GM19397 (cell line): ENCODE measurements at regions not wholly inside any gene's neighbourhood (a gene's known extent, or its start where the extent isn't known, plus 50 kb on each side); places are given as distances from the start of the nearest gene placed in this dataset.

Experiments
- ATAC-seq: cut with Tn5 transposase; IDR thresholded peaks from one replicate; pipeline ENCODE4 v1.9.1; 2021; ENCODE audit warnings: mild to moderate bottlenecking, moderate library complexity; ENCODE audit not compliant: unreplicated experiment

- ATAC-seq: no peak
Measured at GRCh38 chr5:44868541-44868940, 59.8 kb downstream of the MRPS30 start.

- no peak for ATAC-seq
Measured at GRCh38 chr5:44869928-44870327, 61.2 kb downstream of the MRPS30 start.

DNA sequence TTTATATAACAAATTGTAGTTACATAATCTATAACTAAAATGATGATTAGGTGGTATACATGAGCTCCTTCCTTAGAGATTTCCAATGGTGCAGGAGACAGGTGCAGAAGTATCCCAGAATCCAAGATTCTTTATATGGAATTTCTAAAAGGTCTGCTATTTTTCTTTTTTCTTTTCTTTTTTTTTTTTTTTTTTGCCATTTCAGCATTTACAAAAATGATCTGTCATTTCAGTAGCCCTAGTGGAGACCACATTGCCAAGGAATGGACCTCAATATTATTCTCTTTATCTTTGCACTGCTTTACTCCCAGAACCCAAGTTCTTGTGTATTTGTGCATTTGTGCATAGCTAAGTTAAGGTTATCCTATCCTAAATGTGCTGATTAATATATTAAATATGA lies 61.7 kb downstream of the MRPS30 start:
- ATAC-seq: no peak

DNA sequence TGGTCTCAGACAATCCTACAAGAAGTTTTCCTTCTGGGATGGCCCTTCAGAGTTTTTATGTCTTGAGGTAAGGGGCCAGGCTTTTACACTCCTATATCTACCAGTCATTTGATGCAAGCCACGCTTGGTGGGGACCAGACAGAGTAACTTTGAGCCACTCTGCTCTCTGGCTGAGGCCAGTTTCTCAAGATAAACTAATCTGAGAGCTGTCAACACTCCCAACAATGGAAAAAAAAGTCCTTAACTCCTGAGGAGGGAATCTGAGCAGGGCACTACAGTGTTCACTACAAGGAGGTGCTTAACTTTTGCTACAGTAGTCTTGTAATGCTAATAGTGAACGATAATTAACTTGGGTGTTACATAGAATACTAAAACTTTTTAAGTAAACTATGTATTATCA lies 62.7 kb downstream of the MRPS30 start:
- no peak for ATAC-seq

DNA sequence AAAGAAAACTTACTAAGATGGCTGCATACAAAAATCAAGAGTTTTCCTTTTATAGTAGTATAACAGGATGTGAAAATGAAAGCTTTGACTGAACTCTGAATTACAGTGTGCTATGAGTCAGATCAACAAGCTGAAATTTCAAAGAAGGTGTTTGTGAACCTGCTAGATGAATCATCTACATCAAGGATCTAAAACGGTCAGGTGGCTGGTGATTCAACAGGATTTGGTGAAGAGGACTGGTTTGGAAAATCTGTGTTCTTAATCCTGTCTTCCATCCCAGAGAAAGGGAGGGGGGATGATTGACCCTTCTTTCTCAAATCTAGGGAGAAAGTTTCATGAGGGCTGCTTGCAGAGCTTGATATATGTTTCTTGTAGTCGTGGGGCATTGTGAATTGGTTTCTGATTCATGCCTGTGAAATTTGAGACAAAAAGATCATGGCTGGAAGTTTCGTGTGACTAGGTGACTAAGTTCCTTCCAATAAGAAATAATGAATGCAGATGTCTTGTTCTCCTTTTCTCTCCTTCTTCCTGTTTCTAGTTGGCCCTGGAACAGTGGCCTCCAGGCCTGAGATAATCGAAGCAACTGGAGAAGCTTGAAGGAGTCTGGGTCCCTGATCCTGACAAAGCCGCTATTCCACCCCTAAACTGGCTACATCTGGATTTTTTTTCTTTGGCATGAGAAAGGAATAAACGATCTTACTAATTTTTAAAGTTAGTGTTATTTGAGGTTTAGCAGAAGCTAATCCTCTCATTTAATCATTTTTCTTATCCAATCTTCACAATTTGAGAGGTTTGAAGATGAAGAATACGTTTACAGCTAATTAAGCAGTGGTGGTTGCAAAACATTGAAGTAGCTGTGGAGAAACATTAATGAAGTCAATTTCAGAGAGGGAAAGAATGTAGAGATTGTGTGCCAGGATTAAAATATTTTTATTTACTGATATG lies 67.2 kb downstream of the MRPS30 start:
- ATAC-seq: peak; percentile 99

GRCh38 chr5:44881266-44881665 lies 72.5 kb downstream of the MRPS30 start:
- ATAC-seq: no peak

DNA sequence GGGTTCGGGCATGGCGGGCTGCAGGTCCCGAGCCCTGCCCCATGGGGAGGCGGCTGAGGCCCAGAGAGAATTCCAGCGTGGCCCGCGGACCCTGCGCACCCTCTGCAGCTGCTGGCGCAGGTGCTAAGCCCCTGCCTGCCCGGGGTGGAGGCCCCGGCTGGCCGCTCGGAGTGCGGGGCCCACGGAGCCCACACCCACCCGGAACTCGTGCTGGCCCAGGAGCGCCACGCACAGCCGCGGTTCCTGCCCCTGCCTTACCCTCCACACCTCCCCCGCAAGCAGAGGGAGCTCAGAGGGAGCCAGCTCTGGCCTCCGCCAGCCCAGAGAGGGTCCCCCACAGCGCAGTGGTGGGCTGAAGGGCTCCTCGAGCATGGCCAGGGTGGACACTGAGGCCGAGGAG lies 75.3 kb downstream of the MRPS30 start:
- ATAC-seq: no peak

DNA sequence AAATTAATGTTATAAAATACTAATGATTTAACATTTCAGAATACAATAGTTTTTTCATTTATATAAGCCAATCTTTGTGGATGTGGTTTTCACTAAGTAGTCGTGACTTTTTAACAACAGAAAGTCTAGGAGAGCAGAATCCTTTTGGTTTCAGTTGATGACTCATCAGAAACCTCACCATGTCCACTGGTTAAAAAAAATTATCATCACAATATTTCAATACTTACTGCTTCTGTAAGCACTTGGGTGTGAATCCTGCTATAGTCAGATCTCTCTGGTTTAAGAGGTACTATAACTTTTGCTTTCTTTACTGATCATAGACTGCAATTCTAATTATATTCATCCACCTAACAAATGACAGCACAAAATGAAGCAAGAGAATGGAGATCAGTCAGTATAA lies 77.2 kb downstream of the MRPS30 start:
- ATAC-seq: peak; percentile 83

DNA sequence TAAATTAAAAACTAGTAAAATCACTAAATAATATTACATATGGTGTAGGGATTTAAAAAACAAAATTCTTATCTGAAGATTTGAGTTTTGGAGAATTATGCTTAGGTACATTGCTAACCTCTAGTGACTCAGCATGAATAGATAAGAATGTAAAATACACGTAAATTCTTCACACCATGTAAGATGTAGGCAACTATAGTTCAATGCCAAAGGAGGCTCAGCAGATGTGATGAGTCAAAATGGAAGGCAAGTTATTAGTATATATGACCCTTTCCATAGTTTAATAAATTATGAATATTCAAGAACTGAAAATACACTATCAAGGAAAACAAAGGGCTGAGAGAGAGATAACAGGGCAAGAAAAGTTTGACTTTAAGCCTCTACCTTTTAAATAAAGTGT lies 79.0 kb downstream of the MRPS30 start:
- ATAC-seq: no peak

DNA sequence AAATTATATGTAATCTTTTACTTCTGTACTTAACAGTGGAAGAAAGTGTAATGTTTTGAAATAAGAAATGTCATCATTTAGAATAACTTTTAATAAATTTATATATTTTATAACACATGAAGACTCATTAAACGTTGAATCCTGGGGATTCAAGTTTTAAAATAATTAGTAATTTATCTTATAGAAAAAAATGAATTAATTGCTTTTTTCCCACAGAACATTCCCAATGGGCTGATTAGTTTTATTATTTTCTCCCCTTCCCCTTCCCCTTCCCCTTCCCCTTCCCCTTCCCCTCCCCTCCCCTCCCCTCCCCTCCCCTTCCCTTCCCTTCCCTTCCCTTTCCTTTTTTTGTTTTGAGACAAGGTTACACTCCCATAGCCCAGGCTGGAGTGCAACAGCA lies 79.7 kb downstream of the MRPS30 start:
- ATAC-seq: no peak

DNA sequence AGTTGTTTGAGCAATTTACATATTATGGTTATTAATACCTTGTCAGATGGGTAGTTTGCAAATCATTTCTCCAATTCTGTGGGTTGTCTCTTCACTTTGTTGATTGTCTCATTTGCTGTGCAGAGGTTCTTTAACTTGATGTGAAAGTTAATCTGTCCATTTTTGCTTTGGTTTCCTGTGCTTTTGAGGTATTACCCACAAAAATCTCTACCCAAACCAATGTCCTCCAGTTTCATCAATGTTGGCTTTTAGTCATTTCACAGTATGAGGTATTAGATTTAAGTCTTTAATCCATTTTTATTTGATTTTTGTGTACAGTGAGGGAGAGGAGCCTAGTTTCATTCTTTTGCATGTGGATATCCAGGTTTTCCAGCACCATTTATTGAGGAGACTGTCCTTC lies 82.4 kb downstream of the MRPS30 start:
- no peak for ATAC-seq

GRCh38 chr5:44900273-44900954 lies 91.7 kb downstream of the MRPS30 start:
- no peak for ATAC-seq

- no peak for ATAC-seq
Measured at GRCh38 chr5:44907396-44907795, 98.6 kb downstream of the MRPS30 start.

GRCh38 chr5:44909004-44909403 lies 100.3 kb downstream of the MRPS30 start:
- no peak for ATAC-seq

DNA sequence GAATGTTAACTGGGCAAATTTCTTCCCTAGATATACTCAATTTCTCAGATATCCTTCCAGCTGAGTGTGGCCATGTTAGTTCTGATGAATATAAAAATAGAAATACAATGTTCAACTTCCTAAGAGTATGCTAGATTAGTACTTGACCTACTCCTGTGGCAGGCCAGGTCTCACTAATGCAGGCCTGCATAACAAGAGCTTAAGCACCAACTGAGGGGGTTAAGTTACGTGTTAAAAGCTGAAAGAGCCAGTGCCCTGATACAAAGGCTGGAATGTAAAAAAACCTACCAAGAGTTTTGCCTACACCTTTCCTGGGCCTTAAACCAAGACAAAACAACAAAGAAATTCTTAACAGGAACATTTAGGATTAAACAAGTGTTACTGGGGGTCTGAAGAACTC lies 102.8 kb downstream of the MRPS30 start:
- no peak for ATAC-seq

DNA sequence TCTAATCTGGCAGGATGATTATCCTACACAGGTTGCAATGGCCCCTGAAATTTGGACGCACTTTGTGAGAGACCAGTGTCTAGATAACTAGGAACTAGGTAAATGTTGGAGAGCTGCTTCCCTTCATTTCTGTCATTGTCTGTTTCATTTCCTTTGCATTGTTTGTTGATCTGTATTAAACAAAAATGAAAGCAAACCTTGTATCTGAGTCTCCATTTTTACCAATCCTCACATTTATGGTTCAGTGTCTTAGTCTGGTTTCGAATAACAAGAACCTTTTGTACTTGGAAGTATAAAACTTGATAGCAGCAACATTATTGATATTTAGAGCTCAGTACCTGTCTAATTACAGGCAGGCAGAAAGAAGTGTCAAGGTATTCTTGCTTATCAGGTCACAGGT lies 105.5 kb downstream of the MRPS30 start:
- ATAC-seq: no peak

- no peak for ATAC-seq
Measured at GRCh38 chr5:44919560-44919959, 110.8 kb downstream of the MRPS30 start.

DNA sequence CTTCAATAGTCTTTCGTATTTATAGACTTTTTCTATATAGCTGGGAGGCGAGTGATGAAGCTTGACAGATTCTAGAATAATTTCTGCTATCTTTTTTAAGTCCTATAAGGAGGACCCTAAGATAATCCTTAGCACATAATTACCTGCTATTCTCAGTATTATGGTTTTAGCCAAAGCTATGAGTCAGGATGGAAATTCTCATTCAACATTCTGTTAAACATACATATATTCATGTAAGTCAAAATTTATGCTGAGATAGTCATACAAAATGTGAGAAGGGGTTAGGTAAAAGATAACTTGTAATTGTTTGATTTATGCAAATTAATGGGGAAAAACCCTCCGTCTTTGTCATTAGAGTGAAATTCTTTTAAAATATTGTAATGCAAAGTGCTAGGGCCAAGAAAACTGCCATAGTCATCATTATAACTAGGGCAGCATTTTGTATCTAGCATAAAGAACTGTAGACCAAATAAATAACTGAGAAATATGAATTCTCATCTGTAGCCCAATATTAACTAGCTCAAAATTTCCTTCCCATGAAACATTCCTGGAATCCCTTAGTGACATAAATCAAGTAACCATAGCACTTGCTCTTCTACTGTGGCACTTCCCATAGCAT lies 118.5 kb downstream of the MRPS30 start:
- ATAC-seq: no peak

DNA sequence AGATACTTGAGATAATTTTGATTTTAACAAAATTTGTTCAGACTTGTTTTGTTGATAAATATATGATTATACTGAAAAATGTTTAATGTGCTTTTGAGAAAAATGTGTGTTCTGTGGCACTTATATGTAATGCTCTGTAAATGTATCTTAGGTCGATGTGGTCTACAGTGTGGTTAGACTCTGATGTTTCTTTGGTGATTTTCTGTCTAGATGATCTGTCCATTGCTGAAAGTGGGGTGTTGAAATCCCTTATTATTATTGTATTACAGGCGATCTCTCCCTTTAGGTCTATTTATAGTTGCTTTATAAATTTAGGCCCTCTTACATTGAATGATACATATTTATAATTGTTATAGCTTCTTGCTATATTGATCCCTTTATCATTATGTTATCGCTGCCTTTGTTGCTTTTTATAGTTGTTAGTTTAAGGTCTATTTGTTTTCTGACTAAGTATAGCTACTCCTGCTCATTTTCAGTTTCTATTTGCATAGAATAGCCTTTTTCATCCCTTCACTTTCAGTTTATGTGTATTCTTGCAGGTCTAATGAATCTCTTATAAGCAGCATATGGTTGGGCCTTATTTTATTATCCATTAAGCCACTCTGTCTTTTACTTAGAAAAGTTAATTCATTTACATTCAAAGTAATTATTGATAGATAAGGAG lies 124.3 kb downstream of the MRPS30 start:
- peak; percentile 96 for ATAC-seq

DNA sequence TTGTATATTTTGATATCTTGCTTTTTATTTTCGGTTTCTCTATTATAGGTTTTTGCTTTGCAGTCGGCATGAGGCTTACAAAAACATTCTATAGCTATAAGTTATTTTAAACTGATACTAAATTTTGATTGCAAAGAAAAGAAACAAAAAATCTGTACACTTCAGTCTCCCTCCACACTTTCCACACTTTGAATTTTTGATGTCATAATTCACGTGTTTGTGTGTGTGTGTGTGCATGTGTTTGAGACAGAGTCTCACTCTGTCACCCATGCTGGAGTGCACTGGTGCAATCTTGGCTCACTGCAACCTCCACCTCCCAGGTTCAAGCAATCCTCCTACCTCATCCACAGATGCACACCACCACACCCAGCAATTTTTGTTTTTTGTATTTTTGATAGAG lies 124.9 kb downstream of the MRPS30 start:
- peak; percentile 23 for ATAC-seq

- ATAC-seq: no peak
Measured at GRCh38 chr5:44935262-44935661, 126.5 kb downstream of the MRPS30 start.
